Neutrophil (primary cell): ENCODE measurements at regions not wholly inside any gene's neighbourhood (a gene's known extent, or its start where the extent isn't known, plus 50 kb on each side); places are given as distances from the start of the nearest gene placed in this dataset.

Experiments used
- H3K27ac ChIP-seq: fragments of 200-600 bp; sonication (generic); 2 replicates; pipeline ENCODE4 v1.5.1; 2016; ENCODE audit warnings: mild to moderate bottlenecking, moderate library complexity
- H3K27me3 ChIP-seq: fragments of 200-600 bp; sonication (generic); 2 replicates; pipeline ENCODE4 v1.6.0; 2016; ENCODE audit warnings: mild to moderate bottlenecking
- H3K36me3 ChIP-seq: fragments of 200-600 bp; sonication (generic); 2 replicates; pipeline ENCODE4 v1.5.1; 2017
- H3K4me1 ChIP-seq, 2 experiments: fragments of 200-600 bp in 1 of 2; sonication (generic) in 1 of 2; 1 replicate in 1 of 2; 2 replicates in 1 of 2; pipeline versions ENCODE4 v1.5.1 to v1.6.1; 2013 to 2016; ENCODE audit warnings: low read depth in 1 of 2, low read length in 1 of 2, mild to moderate bottlenecking in 1 of 2, moderate library complexity in 1 of 2; ENCODE audit not compliant: control insufficient read depth in 1 of 2, insufficient read depth in 1 of 2
- H3K4me3 ChIP-seq, 2 experiments: fragments of 200-600 bp in 1 of 2; sonication (generic) in 1 of 2; 1 replicate in 1 of 2; 2 replicates in 1 of 2; pipeline ENCODE4 v1.5.1; 2013 to 2016; ENCODE audit warnings: low read depth in 1 of 2, low read length in 1 of 2, mild to moderate bottlenecking in 1 of 2, moderate library complexity in 1 of 2
- H3K9me3 ChIP-seq: fragments of 200-600 bp; sonication (generic); 2 replicates; pipeline ENCODE4 v1.5.1; 2016
- CTCF ChIP-seq: fragments of 200-600 bp; sonication (generic); IDR thresholded peaks from 2 replicates; pipeline ENCODE4 v1.5.1; 2016; ENCODE audit warnings: antibody characterized with exemption

- Histone ChIP-seq H3K27ac (no peak overlapping the region), H3K9me3 (no peaks in the 10 kb centered on the region), H3K36me3 (no peaks in the 10 kb centered on the region), H3K27me3 (no peaks in the 10 kb centered on the region), H3K4me3 (no peak overlapping the region), H3K4me1 (no peaks in the 10 kb centered on the region)
- no peak for TF ChIP-seq CTCF
Observed at GRCh38 chr22:49163258-49163959, 664.3 kb downstream of the BRD1 start.

- no peaks in the 10 kb centered on the region for H3K36me3 ChIP-seq
- no peak overlapping the region for H3K27ac ChIP-seq
- no peak for TF ChIP-seq CTCF
- no peak overlapping the region for H3K4me3 ChIP-seq
- H3K4me1 ChIP-seq, result no peaks in the 10 kb centered on the region
- no peaks in the 10 kb centered on the region for H3K9me3 ChIP-seq
- H3K27me3 ChIP-seq, result no peaks in the 10 kb centered on the region
Observed at GRCh38 chr22:49162841-49163240, 664.8 kb downstream of the BRD1 start.

- Histone ChIP-seq H3K27me3 (no peaks in the 10 kb centered on the region), H3K9me3 (no peaks in the 10 kb centered on the region), H3K4me1 (no peaks in the 10 kb centered on the region), H3K36me3 (no peaks in the 10 kb centered on the region), H3K4me3 (no peak overlapping the region), H3K27ac (no peak overlapping the region)
- TF ChIP-seq CTCF, result no peak
Observed at GRCh38 chr22:49161002-49161850, 666.4 kb downstream of the BRD1 start.

GRCh38 chr22:49160261-49161001 lies 667.2 kb downstream of the BRD1 start:
- no peak for TF ChIP-seq CTCF
- Histone ChIP-seq H3K27ac (no peak overlapping the region), H3K27me3 (no peaks in the 10 kb centered on the region), H3K4me3 (no peak overlapping the region), H3K4me1 (no peaks in the 10 kb centered on the region), H3K36me3 (no peaks in the 10 kb centered on the region), H3K9me3 (no peaks in the 10 kb centered on the region)

- no peaks in the 10 kb centered on the region for H3K36me3 ChIP-seq
- no peak overlapping the region for H3K4me3 ChIP-seq
- no peaks in the 10 kb centered on the region for H3K9me3 ChIP-seq
- no peak overlapping the region for H3K27ac ChIP-seq
- H3K4me1 ChIP-seq, result no peaks in the 10 kb centered on the region
- TF ChIP-seq CTCF, result no peak
- H3K27me3 ChIP-seq, result no peaks in the 10 kb centered on the region
Observed at GRCh38 chr22:49159711-49160110, 668.0 kb downstream of the BRD1 start.
